BJ (cell line): ENCODE measurements at regions not wholly inside any gene's neighbourhood (a gene's known extent, or its start where the extent isn't known, plus 50 kb on each side); places are given as distances from the start of the nearest gene placed in this dataset.

Experiments
- CTCF ChIA-PET: fragments of 350-600 bp; formaldehyde crosslinking; extraction: SDS; loops from one replicate; lab custom pipeline; 2021; ENCODE audit warnings: antibody characterized with exemption, inconsistent platforms; lab: Yijun Ruan, JAX
- POLR2A ChIA-PET: fragments of 300-600 bp; sonication (Branson Sonifier 250); formaldehyde crosslinking; extraction: SDS; loops from one replicate; lab custom pipeline; 2021; ENCODE audit warnings: antibody characterized with exemption; lab: Charles Lee
- DNase-seq: peaks from one replicate; pipeline ENCODE4 v3.0.0-alpha.2; 2011; ENCODE audit warnings: low read depth
- H3K27me3 ChIP-seq: 2 replicates; pipeline ENCODE4 v1.6.0; 2011; ENCODE audit warnings: low read length; ENCODE audit not compliant: control insufficient read depth, insufficient read depth
- H3K36me3 ChIP-seq: 2 replicates; pipeline ENCODE4 v1.5.1; 2011; ENCODE audit warnings: low read length; ENCODE audit not compliant: control insufficient read depth, insufficient read depth
- H3K4me3 ChIP-seq: 2 replicates; pipeline ENCODE4 v1.5.1; 2011; ENCODE audit warnings: low read depth, mild to moderate bottlenecking, control low read depth, low read length
- TF ChIP-seq, protein P1 (sequence below): IDR thresholded peaks from 2 replicates; pipeline ENCODE4 v1.5.1; 2011; ENCODE audit warnings: low read depth, mild to moderate bottlenecking, control low read depth, inconsistent platforms, low read length, moderate library complexity; ENCODE audit not compliant: insufficient read depth

- no peak overlapping the region for H3K4me3 ChIP-seq
- POLR2A ChIA-PET, result no interaction called here
- CTCF ChIA-PET, result interaction anchor here (0.9 to 1.3 kb wide), 2 partner anchors 9 to 10 kb away, joined by 3 read pairs; no protein-coding TSS in a partner anchor
These were observed 325.8 kb downstream of the RPL10L start for GRCh38 chr14:46325777-46326176.

DNA sequence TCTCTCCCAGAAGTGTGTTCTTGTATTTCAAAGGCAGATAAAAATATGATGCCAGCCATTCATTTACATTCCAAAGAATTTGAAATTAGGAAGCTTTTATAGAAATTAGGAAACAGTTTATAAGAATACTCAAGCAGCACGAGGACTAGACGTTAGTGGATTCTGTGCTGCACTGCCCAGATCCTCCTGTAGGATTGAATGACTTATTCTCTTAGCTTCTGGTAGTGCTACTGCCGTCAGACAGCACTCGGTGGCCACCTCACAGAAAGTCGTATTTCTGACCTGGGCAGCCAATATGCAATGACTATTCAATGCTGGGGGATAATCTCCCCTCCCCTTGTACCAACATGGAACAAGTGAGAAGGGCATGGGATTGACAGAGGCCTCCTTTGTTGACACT, 326.4 kb downstream of the RPL10L start:
- H3K27me3 ChIP-seq, result no peaks in the 10 kb centered on the region
- H3K4me3 ChIP-seq, result no peak overlapping the region
- ChIA-PET POLR2A (interaction anchor here (0.6 kb wide), 1 partner anchor 10 kb away, joined by 3 read pairs; no protein-coding TSS in a partner anchor), CTCF (no interaction called here)
- no peaks in the 10 kb centered on the region for H3K36me3 ChIP-seq
- DNase-seq, result no peak
- TF ChIP-seq, protein P1, sequence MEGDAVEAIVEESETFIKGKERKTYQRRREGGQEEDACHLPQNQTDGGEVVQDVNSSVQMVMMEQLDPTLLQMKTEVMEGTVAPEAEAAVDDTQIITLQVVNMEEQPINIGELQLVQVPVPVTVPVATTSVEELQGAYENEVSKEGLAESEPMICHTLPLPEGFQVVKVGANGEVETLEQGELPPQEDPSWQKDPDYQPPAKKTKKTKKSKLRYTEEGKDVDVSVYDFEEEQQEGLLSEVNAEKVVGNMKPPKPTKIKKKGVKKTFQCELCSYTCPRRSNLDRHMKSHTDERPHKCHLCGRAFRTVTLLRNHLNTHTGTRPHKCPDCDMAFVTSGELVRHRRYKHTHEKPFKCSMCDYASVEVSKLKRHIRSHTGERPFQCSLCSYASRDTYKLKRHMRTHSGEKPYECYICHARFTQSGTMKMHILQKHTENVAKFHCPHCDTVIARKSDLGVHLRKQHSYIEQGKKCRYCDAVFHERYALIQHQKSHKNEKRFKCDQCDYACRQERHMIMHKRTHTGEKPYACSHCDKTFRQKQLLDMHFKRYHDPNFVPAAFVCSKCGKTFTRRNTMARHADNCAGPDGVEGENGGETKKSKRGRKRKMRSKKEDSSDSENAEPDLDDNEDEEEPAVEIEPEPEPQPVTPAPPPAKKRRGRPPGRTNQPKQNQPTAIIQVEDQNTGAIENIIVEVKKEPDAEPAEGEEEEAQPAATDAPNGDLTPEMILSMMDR, result no peak

More at GRCh38 chr14:46325777-46326176, 325.8 kb downstream of the RPL10L start:
- DNase-seq, result no peak
- no peaks in the 10 kb centered on the region for H3K27me3 ChIP-seq
- no peaks in the 10 kb centered on the region for H3K36me3 ChIP-seq
- TF ChIP-seq, protein P1, result no peak

- no peaks in the 10 kb centered on the region for H3K36me3 ChIP-seq
- no peaks in the 10 kb centered on the region for H3K27me3 ChIP-seq
- ChIA-PET CTCF (no interaction called here), POLR2A (no interaction called here)
- H3K4me3 ChIP-seq, result no peak overlapping the region
- TF ChIP-seq, protein P1, result no peak
- DNase-seq, result no peak
These were observed 328.2 kb downstream of the RPL10L start for GRCh38 chr14:46323404-46323762.

DNA sequence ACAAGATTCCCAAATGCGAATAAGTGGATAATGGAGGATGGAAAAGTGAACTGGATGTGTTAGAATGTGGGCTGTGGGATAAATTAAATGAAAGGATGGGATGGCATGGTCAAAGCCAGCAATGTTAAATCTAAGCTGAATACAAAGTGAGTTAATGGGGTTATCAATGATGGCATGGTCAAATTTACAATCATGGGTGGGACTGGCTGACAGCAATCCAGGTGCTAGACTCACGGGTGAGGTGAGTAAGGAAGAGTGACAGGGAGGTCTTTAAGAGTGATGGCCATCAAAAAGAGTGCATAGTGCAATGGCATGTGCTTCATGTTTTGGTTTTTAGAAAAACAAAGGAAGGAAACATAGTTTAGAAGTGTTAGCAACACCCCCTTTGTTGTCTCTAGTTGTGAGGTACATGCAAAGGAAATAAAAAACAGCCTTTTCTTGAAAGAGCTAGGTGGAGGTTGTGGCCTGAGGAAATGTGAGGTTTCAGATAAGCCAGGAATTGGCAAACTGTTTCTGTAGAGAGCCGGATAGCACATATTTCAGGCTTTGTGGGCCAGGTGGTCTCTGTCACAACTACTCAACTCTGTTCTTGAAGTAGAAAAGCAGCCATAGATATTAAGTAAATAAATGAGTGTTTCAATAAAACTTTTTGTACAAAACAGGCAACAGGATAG, 328.7 kb downstream of the RPL10L start:
- DNase-seq, result no peak
- Histone ChIP-seq H3K27me3 (no peaks in the 10 kb centered on the region), H3K4me3 (no peak overlapping the region), H3K36me3 (no peaks in the 10 kb centered on the region)
- TF ChIP-seq, protein P1, result no peak
- ChIA-PET CTCF (no interaction called here), POLR2A (no interaction called here)

GRCh38 chr14:46322076-46322475, 329.5 kb downstream of the RPL10L start:
- Histone ChIP-seq H3K4me3 (no peak overlapping the region), H3K36me3 (no peaks in the 10 kb centered on the region), H3K27me3 (no peaks in the 10 kb centered on the region)
- ChIA-PET CTCF (no interaction called here), POLR2A (no interaction called here)
- DNase-seq, result no peak
- TF ChIP-seq, protein P1, result no peak
